RWPE1 (cell line): ENCODE measurements at regions not wholly inside any gene's neighbourhood (a gene's known extent, or its start where the extent isn't known, plus 50 kb on each side); places are given as distances from the start of the nearest gene placed in this dataset.
"Not testable (repeated sequence)": the region's sequence is repeated elsewhere in the genome, so short reads cannot be mapped to it uniquely, and the experiment has no call there.

Experiments used
- CTCF ChIA-PET: fragments of 350-600 bp; sonication (Branson Sonifier 250); formaldehyde crosslinking; extraction: SDS; loops from one replicate; lab custom pipeline; 2021; lab: Yijun Ruan, JAX
- POLR2A ChIA-PET: fragments of 400-600 bp; formaldehyde crosslinking; extraction: SDS; loops from one replicate; lab custom pipeline; 2020; ENCODE audit warnings: antibody characterized with exemption; ENCODE audit not compliant: low non-redundant PET; lab: Yijun Ruan, JAX
- DNase-seq: peaks from one replicate; pipeline ENCODE4 v3.0.0; 2012; ENCODE audit warnings: low spot score
- H3K27ac ChIP-seq: fragments of 450-650 bp; 2 replicates; pipeline ENCODE4 v1.5.1; 2017
- TF ChIP-seq, protein P1 (sequence below): fragments of 450-650 bp; conservative IDR thresholded peaks from 2 replicates; pipeline ENCODE4 v1.5.1; 2017; ENCODE audit warnings: low read depth, mild to moderate bottlenecking

DNA sequence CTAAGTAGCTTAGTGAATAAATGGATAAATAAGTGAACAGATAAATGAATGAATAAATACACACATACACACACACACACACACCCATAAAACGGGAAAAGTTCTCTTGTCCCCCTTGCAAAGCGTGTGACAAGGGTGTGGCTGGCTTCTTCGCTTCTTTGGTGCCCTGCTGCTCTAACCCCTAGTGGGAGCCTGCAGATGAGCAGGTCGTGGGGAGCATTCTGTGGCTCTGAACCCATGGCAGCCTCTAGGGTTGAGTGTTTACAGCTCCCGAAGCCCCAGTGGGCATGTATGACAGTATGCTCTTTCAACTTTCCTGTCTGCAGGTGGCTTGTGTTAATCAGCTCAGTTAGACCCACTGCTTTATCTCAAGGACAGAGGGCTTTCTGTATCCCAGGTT is 582.3 kb downstream of the EDEM1 start:
- POLR2A ChIA-PET = no interaction called here
- H3K27ac ChIP-seq = no peak overlapping the region
- TF ChIP-seq, protein P1, sequence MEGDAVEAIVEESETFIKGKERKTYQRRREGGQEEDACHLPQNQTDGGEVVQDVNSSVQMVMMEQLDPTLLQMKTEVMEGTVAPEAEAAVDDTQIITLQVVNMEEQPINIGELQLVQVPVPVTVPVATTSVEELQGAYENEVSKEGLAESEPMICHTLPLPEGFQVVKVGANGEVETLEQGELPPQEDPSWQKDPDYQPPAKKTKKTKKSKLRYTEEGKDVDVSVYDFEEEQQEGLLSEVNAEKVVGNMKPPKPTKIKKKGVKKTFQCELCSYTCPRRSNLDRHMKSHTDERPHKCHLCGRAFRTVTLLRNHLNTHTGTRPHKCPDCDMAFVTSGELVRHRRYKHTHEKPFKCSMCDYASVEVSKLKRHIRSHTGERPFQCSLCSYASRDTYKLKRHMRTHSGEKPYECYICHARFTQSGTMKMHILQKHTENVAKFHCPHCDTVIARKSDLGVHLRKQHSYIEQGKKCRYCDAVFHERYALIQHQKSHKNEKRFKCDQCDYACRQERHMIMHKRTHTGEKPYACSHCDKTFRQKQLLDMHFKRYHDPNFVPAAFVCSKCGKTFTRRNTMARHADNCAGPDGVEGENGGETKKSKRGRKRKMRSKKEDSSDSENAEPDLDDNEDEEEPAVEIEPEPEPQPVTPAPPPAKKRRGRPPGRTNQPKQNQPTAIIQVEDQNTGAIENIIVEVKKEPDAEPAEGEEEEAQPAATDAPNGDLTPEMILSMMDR = no peak
- CTCF ChIA-PET = no interaction called here
- DNase-seq = no peak

DNA sequence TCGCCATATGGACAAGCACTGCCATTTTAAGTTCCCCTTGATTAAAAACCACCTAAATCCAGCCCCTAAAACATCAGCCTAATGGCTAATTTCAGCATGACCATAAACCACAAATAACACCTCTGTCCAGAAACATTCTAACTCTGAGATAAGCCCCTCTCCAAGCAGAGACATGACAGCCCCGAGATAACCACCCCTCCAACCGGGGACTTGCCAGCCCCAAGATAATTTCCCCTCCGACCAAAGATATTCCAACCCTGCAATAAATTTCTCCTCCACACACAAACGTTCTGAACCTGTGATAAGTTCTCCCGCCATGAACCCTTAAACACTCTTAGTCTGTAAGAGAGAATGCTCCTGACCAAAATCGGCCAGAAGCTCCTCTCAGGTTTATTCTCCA is 586.8 kb downstream of the EDEM1 start:
- no peak overlapping the region for H3K27ac ChIP-seq
- ChIA-PET CTCF (no interaction called here), POLR2A (no interaction called here)
- DNase-seq = no peak
- TF ChIP-seq, protein P1 = no peak

DNA sequence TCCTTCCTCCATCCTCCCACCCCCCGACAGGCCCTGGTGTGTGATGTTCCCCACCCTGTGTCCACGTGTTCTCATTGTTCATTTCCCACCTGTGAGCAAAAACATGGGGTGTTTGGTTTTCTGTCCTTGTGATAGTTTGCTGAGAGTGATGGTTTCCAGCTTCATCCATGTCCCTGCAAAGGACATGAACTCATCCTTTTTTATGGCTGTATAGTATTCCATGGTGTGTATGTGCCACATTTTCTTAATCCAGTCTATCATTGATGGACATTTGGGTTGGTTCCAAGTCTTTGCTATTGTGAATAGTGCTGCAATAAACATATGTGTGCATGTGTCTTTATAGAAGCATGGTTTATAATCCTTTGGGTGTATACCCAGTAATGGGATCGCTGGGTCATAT is 587.6 kb downstream of the EDEM1 start:
- DNase-seq, H3K27ac ChIP-seq, CTCF ChIA-PET, POLR2A ChIA-PET: not testable (repeated sequence)

DNA sequence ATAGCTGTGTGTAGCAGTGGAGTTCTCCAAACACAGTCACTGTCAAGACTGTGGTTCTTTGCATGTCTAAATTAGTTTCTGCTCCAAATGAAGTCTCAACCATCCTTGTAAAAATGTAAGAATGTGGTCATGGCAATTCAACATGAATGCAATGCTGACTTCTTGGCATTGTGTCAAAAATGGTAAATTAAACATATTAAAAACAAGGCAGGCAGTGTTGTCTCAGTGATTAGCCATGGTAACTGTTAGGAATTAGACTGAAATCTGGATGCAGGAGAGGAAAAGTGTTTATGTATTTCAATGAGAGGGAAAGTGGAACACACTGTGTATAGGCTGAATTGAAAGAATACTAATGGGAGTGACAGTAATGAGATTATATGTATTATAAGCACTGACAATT is 597.2 kb downstream of the EDEM1 start:
- ChIA-PET POLR2A (no interaction called here), CTCF (no interaction called here)
- no peak for DNase-seq
- TF ChIP-seq, protein P1 = no peak
- H3K27ac ChIP-seq = no peak overlapping the region

DNA sequence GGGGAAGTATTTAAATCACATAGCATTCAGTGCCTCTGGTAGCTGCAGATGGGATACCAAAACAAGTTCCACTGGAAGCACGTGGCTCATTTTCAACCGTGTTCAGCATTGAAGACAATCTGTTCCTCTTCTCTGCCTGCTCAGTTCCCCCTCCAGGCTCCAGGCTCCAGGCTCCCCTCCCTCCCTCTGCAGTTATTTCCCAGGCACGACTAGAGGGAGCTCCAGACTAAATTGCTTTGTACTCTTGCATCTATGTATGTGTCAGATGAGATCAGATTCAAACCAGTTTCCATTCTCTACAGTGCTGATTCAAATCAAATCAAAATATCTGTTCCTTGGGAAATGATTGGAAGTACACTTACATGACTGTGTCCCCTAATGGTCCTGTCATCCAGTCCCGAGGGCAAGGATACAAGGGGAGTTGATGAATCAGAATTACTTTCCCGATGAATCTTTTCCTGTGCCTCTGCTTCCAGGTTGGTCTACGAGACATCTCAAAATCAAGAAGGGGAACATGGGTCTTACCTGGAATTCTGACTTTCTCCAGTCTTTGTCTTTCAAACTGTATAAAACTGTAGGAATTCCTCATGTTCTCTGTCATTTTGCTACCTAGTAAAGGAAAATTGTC is 600.5 kb downstream of the EDEM1 start:
- no peak for DNase-seq
- TF ChIP-seq, protein P1 = no peak
- POLR2A ChIA-PET = no interaction called here
- H3K27ac ChIP-seq = no peak overlapping the region
- CTCF ChIA-PET = no interaction called here

DNA sequence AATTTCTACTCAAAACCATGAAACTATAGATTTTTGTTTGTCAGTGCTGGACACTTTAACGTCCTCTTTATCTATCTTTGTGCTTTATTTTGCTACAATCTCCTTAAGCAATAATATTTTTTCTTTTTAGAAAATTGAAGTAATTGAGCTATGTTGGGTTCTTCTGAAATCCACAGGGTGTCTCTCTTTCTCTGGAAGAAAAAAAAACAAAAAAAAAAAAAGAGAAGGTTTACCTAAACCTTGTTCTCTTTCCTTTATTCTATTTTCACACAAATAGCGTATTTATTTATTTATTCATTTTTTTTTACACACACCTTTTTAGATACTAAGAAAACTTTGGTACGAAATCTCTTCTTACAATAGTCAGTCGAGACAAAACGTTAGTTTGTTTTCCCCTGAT is 601.0 kb downstream of the EDEM1 start:
- no peak for DNase-seq
- CTCF ChIA-PET = interaction anchor here (0.6 kb wide), 2 partner anchors 35 to 142 kb away, joined by 3 read pairs; no protein-coding TSS in a partner anchor
- TF ChIP-seq, protein P1 = no peak
- POLR2A ChIA-PET = no interaction called here
- H3K27ac ChIP-seq = no peak overlapping the region

DNA sequence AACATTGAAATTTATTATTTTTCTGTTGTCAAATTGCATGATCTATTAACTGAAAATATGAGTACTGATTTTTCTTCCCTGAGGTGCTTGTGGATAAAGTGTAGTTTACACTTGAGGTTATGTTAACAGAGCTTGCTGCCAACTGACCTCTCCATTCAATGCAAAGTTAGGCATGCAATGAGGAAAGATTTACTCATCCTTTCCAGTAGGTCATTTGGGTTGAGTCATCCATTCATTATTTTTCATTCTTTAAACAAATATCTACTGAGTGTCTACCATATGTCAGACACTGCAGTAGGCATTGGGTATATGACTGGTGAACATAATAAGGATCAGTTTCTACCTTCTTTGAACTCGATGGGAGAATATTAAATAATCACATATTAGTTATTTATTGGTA is 604.1 kb downstream of the EDEM1 start:
- ChIA-PET CTCF (no interaction called here), POLR2A (no interaction called here)
- no peak for DNase-seq
- TF ChIP-seq, protein P1 = no peak
- H3K27ac ChIP-seq = no peak overlapping the region
